Activated CD4-positive, alpha-beta T cell treated with anti-CD3 and anti-CD28 coated beads, Interleukin-2, amount 50 U/mL, for 16 hours (primary cell): ENCODE measurements at regions not wholly inside any gene's neighbourhood (a gene's known extent, or its start where the extent isn't known, plus 50 kb on each side); places are given as distances from the start of the nearest gene placed in this dataset.
"Not testable (repeated sequence)": the region's sequence is repeated elsewhere in the genome, so short reads cannot be mapped to it uniquely, and the experiment has no call there.

Experiments
- DNase-seq: peaks from one replicate; pipeline ENCODE4 v3.0.0-alpha.2; 2020

- no peak for DNase-seq
These were observed 397.6 kb downstream of the GBE1 start for GRCh38 chr3:81363816-81364215.

- no peak for DNase-seq
These were observed 407.3 kb downstream of the GBE1 start for GRCh38 chr3:81354119-81354518.

GRCh38 chr3:81352867-81353266, 408.6 kb downstream of the GBE1 start:
- no peak for DNase-seq

GRCh38 chr3:81349816-81350340, 411.6 kb downstream of the GBE1 start:
- no peak for DNase-seq

- peak; percentile 2 for DNase-seq
These were observed 422.2 kb downstream of the GBE1 start for GRCh38 chr3:81339040-81339845.

- no peak for DNase-seq
These were observed 425.0 kb downstream of the GBE1 start for GRCh38 chr3:81336470-81336869.

GRCh38 chr3:81329835-81330234, 431.6 kb downstream of the GBE1 start:
- DNase-seq: not testable (repeated sequence)

- no peak for DNase-seq
These were observed 435.2 kb downstream of the GBE1 start for GRCh38 chr3:81326245-81326644.

GRCh38 chr3:81320862-81321261, 440.6 kb downstream of the GBE1 start:
- DNase-seq: no peak

- no peak for DNase-seq
These were observed 446.4 kb downstream of the GBE1 start for GRCh38 chr3:81315030-81315429.

- no peak for DNase-seq
These were observed 450.1 kb downstream of the GBE1 start for GRCh38 chr3:81311321-81311720.

GRCh38 chr3:81308306-81308705, 453.1 kb downstream of the GBE1 start:
- no peak for DNase-seq

- DNase-seq: no peak
These were observed 454.2 kb downstream of the GBE1 start for GRCh38 chr3:81307221-81307620.

GRCh38 chr3:81303321-81303720, 458.1 kb downstream of the GBE1 start:
- no peak for DNase-seq

- DNase-seq: peak; percentile 20
These were observed 459.4 kb downstream of the GBE1 start for GRCh38 chr3:81302045-81302444.

- no peak for DNase-seq
These were observed 460.2 kb downstream of the GBE1 start for GRCh38 chr3:81301230-81301629.

GRCh38 chr3:81300324-81300927, 461.0 kb downstream of the GBE1 start:
- DNase-seq: no peak

- DNase-seq: no peak
These were observed 462.0 kb downstream of the GBE1 start for GRCh38 chr3:81299481-81299880.

GRCh38 chr3:81295906-81296577, 465.4 kb downstream of the GBE1 start:
- no peak for DNase-seq

GRCh38 chr3:81293156-81293555, 468.3 kb downstream of the GBE1 start:
- no peak for DNase-seq

GRCh38 chr3:81291586-81291985, 469.9 kb downstream of the GBE1 start:
- no peak for DNase-seq

GRCh38 chr3:81289676-81290075, 471.8 kb downstream of the GBE1 start:
- DNase-seq: no peak

- DNase-seq: no peak
These were observed 481.7 kb downstream of the GBE1 start for GRCh38 chr3:81279481-81280379.
